SK-N-SH (cell line): ENCODE measurements at regions not wholly inside any gene's neighbourhood (a gene's known extent, or its start where the extent isn't known, plus 50 kb on each side); places are given as distances from the start of the nearest gene placed in this dataset.

Experiments used
- CTCF ChIA-PET: fragments of 300-600, 350-600 bp; formaldehyde crosslinking; extraction: SDS; loops from one replicate; lab custom pipeline; 2021; lab: Yijun Ruan, JAX
- POLR2A ChIA-PET: fragments of 350-600 bp; sonication (Branson Sonifier 250); formaldehyde crosslinking; extraction: SDS; loops from one replicate; lab custom pipeline; 2020; ENCODE audit warnings: antibody characterized with exemption, inconsistent platforms; lab: Yijun Ruan, JAX
- DNase-seq: peaks from one replicate; pipeline ENCODE4 v3.0.0; 2012
- H2AFZ ChIP-seq: fragments of 200-600 bp; sonication (generic); 2 replicates; pipeline ENCODE4 v1.8.1; 2016; ENCODE audit warnings: antibody characterized with exemption, mild to moderate bottlenecking, low read depth
- H3F3A ChIP-seq: fragments of 200-600 bp; sonication (generic); replicated peaks from 2 replicates; pipeline ENCODE3; 2016; ENCODE audit warnings: antibody characterized with exemption, mild to moderate bottlenecking; ENCODE audit not compliant: insufficient read depth
- H3K27ac ChIP-seq, 2 experiments: fragments of 200-500 bp in 1 of 2; fragments of 200-600 bp in 1 of 2; sonication (Bioruptor generic) in 1 of 2; sonication (generic), shearing (Covaris generic) in 1 of 2; 2 replicates each; pipeline versions ENCODE4 v1.5.1 to v1.6.1; 2014 to 2016; ENCODE audit warnings: low read depth in 2 of 2, inconsistent platforms in 1 of 2, low read length in 1 of 2, mild to moderate bottlenecking in 1 of 2, mixed read lengths in 1 of 2
- H3K27me3 ChIP-seq: fragments of 200-600 bp; sonication (generic), shearing (Covaris generic); 2 replicates; pipeline ENCODE4 v1.6.1; 2016; ENCODE audit warnings: mixed run types; ENCODE audit not compliant: insufficient read depth
- H3K36me3 ChIP-seq, 2 experiments: fragments of 200-500 bp in 1 of 2; fragments of 200-600 bp in 1 of 2; sonication (Bioruptor generic) in 1 of 2; sonication (generic) in 1 of 2; replicated peaks in 1 of 2; 2 replicates each; pipeline versions ENCODE3 to v1.5.1; 2014 to 2016; ENCODE audit warnings: low read length in 1 of 2, mild to moderate bottlenecking in 1 of 2; ENCODE audit not compliant: insufficient read depth in 2 of 2, control insufficient read depth in 1 of 2
- H3K4me1 ChIP-seq, 2 experiments: fragments of 200-500 bp in 1 of 2; fragments of 200-600 bp in 1 of 2; sonication (Bioruptor generic) in 1 of 2; sonication (generic), shearing (Covaris generic) in 1 of 2; 2 replicates each; pipeline versions ENCODE4 v1.5.1 to v1.6.1; 2014 to 2016; ENCODE audit warnings: low read depth in 1 of 2, low read length in 1 of 2, mixed run types in 1 of 2; ENCODE audit not compliant: insufficient read depth in 2 of 2, control insufficient read depth in 1 of 2
- H3K4me2 ChIP-seq: fragments of 200-600 bp; sonication (generic), shearing (Covaris generic); 2 replicates; pipeline ENCODE4 v1.6.1; 2017; ENCODE audit warnings: mixed run types
- H3K4me3 ChIP-seq, 2 experiments: fragments of 200-500 bp in 1 of 2; fragments of 200-600 bp in 1 of 2; sonication (Bioruptor generic) in 1 of 2; sonication (generic), shearing (Covaris generic) in 1 of 2; 2 replicates each; pipeline versions ENCODE4 v1.5.1 to v1.8.1; 2014 to 2016; ENCODE audit warnings: low read depth in 2 of 2, inconsistent platforms in 1 of 2, low read length in 1 of 2, mild to moderate bottlenecking in 1 of 2, mixed read lengths in 1 of 2, moderate library complexity in 1 of 2
- H3K79me2 ChIP-seq: fragments of 200-600 bp; sonication (generic); 2 replicates; pipeline ENCODE4 v1.8.1; 2017; ENCODE audit warnings: mild to moderate bottlenecking; ENCODE audit not compliant: insufficient read depth
- H3K9ac ChIP-seq: fragments of 200-600 bp; sonication (generic); 2 replicates; pipeline ENCODE4 v1.6.1; 2017; ENCODE audit warnings: mixed run types
- H3K9me2 ChIP-seq: fragments of 200-600 bp; sonication (generic); 2 replicates; pipeline ENCODE4 v1.6.1; 2017; ENCODE audit warnings: mixed run types
- H3K9me3 ChIP-seq: fragments of 200-600 bp; sonication (generic); 2 replicates; pipeline ENCODE4 v1.6.1; 2017; ENCODE audit warnings: mixed run types, mild to moderate bottlenecking, moderate library complexity
- H4K20me1 ChIP-seq: fragments of 200-600 bp; sonication (generic); 2 replicates; pipeline ENCODE4 v1.6.1; 2017; ENCODE audit warnings: mild to moderate bottlenecking, mixed run types; ENCODE audit not compliant: insufficient read depth
- EZH2phosphoT487 ChIP-seq: fragments of 200-600 bp; sonication (generic); IDR thresholded peaks from 2 replicates; pipeline ENCODE4 v1.6.1; 2017; ENCODE audit warnings: low read depth, mixed run types, mild to moderate bottlenecking, antibody characterized with exemption, moderate library complexity, borderline replicate concordance
- FOXM1 ChIP-seq: IDR thresholded peaks from 2 replicates; pipeline ENCODE4 v1.4.0; 2012; ENCODE audit warnings: low read depth, mild to moderate bottlenecking
- GABPA ChIP-seq: IDR thresholded peaks from 2 replicates; pipeline ENCODE4 v1.4.0; 2012; ENCODE audit warnings: low read depth, mild to moderate bottlenecking
- MXI1 ChIP-seq: IDR thresholded peaks from 2 replicates; pipeline ENCODE4 v1.6.1; 2012; ENCODE audit warnings: mild to moderate bottlenecking, low read depth, low read length, improper control_type of control experiment
- POLR2AphosphoS5 ChIP-seq: IDR thresholded peaks from 2 replicates; pipeline ENCODE4 v1.6.1; 2012; ENCODE audit warnings: low read depth, low read length
- TCF12 ChIP-seq: IDR thresholded peaks from 2 replicates; pipeline ENCODE4 v1.4.0; 2012
- YY1 ChIP-seq: IDR thresholded peaks from 2 replicates; pipeline ENCODE4 v1.4.0; 2012; ENCODE audit warnings: low read depth, mild to moderate bottlenecking
- WGBS: methylation state at CpG from one replicate; pipeline ENCODE4 v1.1.6; 2017; ENCODE audit warnings: low lambda C conversion rate; 5-methylcytosine and 5-hydroxymethylcytosine counted together
- TF ChIP-seq, protein P1 (sequence below): fragments of 200-600 bp; sonication (generic); IDR thresholded peaks from 2 replicates; pipeline ENCODE4 v1.6.1; 2017; ENCODE audit warnings: antibody characterized with exemption, mild to moderate bottlenecking, moderate library complexity
- TF ChIP-seq, protein P2 (sequence below): fragments of 150-350 bp; IDR thresholded peaks from 2 replicates; pipeline ENCODE4 v1.6.1; 2016; ENCODE audit warnings: mild to moderate bottlenecking, low read depth, low read length
- TF ChIP-seq, protein P3 (sequence below): IDR thresholded peaks from 2 replicates; pipeline ENCODE4 v1.4.0; 2012; ENCODE audit warnings: low read depth, borderline replicate concordance

DNA sequence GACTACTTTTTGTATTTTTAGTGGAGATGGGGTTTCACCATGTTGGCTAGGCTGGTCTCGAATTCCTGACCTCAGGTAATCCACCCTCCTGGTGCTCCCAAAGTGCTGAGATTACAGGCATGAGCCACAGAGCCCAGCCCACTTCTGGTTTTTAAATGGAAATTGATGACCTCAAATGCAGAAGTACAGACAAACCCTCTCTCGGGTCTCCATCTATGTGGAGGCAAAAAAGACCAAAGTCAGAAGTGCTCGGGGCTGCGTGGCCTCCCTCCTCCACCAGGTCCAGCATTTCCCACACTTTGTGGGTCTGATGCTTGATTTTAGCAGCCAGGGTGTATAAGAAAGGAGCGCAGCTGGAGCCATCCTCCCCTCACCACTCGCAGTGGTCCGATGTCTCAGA lies 187.3 kb upstream of the AUTS2 start:
- no peak overlapping the region for H3K9ac ChIP-seq
- H3K36me3 ChIP-seq = no peaks in the 10 kb centered on the region
- no peaks in the 10 kb centered on the region for H3K27me3 ChIP-seq
- H3K9me2 ChIP-seq = no peaks in the 10 kb centered on the region
- H3F3A ChIP-seq = no peaks in the 10 kb centered on the region
- H3K79me2 ChIP-seq = no peaks in the 10 kb centered on the region
- no peak for DNase-seq
- no peaks in the 10 kb centered on the region for H4K20me1 ChIP-seq
- peaks cover 0 to 4% of the 10 kb centered on the region in 2 experiments; a peak in 1 of 4 replicates for H3K4me1 ChIP-seq
- POLR2A ChIA-PET = no interaction called here
- TF ChIP-seq FOXM1 (no peak), POLR2AphosphoS5 (no peak), YY1 (no peak), GABPA (no peak), EZH2phosphoT487 (no peak), MXI1 (no peak)
- TF ChIP-seq, protein P1, sequence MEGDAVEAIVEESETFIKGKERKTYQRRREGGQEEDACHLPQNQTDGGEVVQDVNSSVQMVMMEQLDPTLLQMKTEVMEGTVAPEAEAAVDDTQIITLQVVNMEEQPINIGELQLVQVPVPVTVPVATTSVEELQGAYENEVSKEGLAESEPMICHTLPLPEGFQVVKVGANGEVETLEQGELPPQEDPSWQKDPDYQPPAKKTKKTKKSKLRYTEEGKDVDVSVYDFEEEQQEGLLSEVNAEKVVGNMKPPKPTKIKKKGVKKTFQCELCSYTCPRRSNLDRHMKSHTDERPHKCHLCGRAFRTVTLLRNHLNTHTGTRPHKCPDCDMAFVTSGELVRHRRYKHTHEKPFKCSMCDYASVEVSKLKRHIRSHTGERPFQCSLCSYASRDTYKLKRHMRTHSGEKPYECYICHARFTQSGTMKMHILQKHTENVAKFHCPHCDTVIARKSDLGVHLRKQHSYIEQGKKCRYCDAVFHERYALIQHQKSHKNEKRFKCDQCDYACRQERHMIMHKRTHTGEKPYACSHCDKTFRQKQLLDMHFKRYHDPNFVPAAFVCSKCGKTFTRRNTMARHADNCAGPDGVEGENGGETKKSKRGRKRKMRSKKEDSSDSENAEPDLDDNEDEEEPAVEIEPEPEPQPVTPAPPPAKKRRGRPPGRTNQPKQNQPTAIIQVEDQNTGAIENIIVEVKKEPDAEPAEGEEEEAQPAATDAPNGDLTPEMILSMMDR = no peak
- TF ChIP-seq, protein P2, sequence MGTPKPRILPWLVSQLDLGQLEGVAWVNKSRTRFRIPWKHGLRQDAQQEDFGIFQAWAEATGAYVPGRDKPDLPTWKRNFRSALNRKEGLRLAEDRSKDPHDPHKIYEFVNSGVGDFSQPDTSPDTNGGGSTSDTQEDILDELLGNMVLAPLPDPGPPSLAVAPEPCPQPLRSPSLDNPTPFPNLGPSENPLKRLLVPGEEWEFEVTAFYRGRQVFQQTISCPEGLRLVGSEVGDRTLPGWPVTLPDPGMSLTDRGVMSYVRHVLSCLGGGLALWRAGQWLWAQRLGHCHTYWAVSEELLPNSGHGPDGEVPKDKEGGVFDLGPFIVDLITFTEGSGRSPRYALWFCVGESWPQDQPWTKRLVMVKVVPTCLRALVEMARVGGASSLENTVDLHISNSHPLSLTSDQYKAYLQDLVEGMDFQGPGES = no peak
- H3K27ac ChIP-seq = no peak overlapping the region
- CTCF ChIA-PET = no interaction called here
- no peaks in the 10 kb centered on the region for H3K9me3 ChIP-seq
- H3K4me2 ChIP-seq = no peak overlapping the region
- WGBS = 79% methylated on average over 7 of the region's 7 CpGs
- no peak overlapping the region for H2AFZ ChIP-seq
- H3K4me3 ChIP-seq = no peak overlapping the region

DNA sequence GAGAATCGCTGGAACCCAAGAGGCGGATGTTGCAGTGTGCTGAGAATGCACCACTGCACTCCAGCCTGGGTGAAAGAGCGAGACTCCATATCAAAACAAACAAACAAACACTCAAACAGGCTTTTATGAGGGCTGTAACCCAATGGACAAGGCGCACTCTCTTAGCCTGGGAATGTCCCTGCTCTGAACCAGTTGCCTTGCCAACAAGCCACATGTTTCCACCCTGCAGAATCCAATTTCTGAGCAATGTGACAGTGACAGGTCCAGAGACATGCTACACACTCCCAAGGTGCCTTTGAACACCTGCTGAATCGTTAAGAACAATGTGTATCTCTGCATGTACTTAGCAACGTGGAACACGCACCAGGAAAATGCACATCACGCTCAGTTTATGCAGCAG lies 186.8 kb upstream of the AUTS2 start:
- Histone ChIP-seq H3K4me1 (peaks cover 0 to 4% of the 10 kb centered on the region in 2 experiments; a peak in 1 of 4 replicates), H2AFZ (no peak overlapping the region), H3K9me3 (no peaks in the 10 kb centered on the region), H3F3A (no peaks in the 10 kb centered on the region), H3K27me3 (no peaks in the 10 kb centered on the region), H3K4me3 (no peak overlapping the region), H3K4me2 (no peak overlapping the region)
- POLR2A ChIA-PET = no interaction called here
- WGBS = 56% methylated on average over 8 of the region's 8 CpGs
- no peak for DNase-seq
- CTCF ChIA-PET = no interaction called here
- TF ChIP-seq YY1 (no peak), MXI1 (peak; percentile 68; the same call in 1 of the 2 replicates), TCF12 (no peak)
- TF ChIP-seq, protein P3, sequence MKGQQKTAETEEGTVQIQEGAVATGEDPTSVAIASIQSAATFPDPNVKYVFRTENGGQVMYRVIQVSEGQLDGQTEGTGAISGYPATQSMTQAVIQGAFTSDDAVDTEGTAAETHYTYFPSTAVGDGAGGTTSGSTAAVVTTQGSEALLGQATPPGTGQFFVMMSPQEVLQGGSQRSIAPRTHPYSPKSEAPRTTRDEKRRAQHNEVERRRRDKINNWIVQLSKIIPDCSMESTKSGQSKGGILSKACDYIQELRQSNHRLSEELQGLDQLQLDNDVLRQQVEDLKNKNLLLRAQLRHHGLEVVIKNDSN = no peak
- TF ChIP-seq, all 33 proteins: peak for 1
- no peak overlapping the region for H3K9ac ChIP-seq
- H3K36me3 ChIP-seq = no peaks in the 10 kb centered on the region
- H3K27ac ChIP-seq = no peak overlapping the region
- H3K9me2 ChIP-seq = no peaks in the 10 kb centered on the region
- H4K20me1 ChIP-seq = no peaks in the 10 kb centered on the region
- H3K79me2 ChIP-seq = no peaks in the 10 kb centered on the region
